Suprapubic skin (tissue), 4 donors: ENCODE measurements at regions not wholly inside any gene's neighbourhood (a gene's known extent, or its start where the extent isn't known, plus 50 kb on each side); places are given as distances from the start of the nearest gene placed in this dataset.

Experiments used
- DNase-seq, 2 donors: peaks; one replicate each; pipeline ENCODE4 v3.0.0-alpha.2; 2019; ENCODE audit warnings: low spot score in 2 of 2
- H3K27ac ChIP-seq: fragments of 200-600 bp; sonication (generic); one replicate; pipeline ENCODE4 v1.5.1; 2019
- H3K27me3 ChIP-seq: fragments of 200-600 bp; sonication (generic); one replicate; pipeline ENCODE4 v1.5.1; 2019
- H3K36me3 ChIP-seq: fragments of 200-600 bp; sonication (generic); one replicate; pipeline ENCODE4 v1.5.1; 2019
- H3K4me1 ChIP-seq: fragments of 200-600 bp; sonication (generic); one replicate; pipeline ENCODE4 v1.5.1; 2019
- H3K4me3 ChIP-seq: fragments of 200-600 bp; sonication (generic); one replicate; pipeline ENCODE4 v1.5.1; 2019; ENCODE audit warnings: mild to moderate bottlenecking
- H3K9me3 ChIP-seq: fragments of 200-600 bp; sonication (generic); one replicate; pipeline ENCODE4 v1.5.1; 2019
- CTCF ChIP-seq, 2 donors: fragments of 200-600 bp in 1 of 2; fragments of 450-650 bp in 1 of 2; sonication (generic) in 1 of 2; IDR thresholded peaks; one replicate each; pipeline ENCODE4 v1.5.1; 2016 to 2019; ENCODE audit warnings: antibody characterized with exemption in 2 of 2, mild to moderate bottlenecking in 1 of 2, moderate library complexity in 1 of 2
- EP300 ChIP-seq: sonication (generic); formaldehyde crosslinking; IDR thresholded peaks from one replicate; pipeline ENCODE4 v1.6.1; 2017; ENCODE audit warnings: antibody characterized with exemption
- POLR2A ChIP-seq, 2 donors: fragments of 450-650 bp; IDR thresholded peaks; one replicate each; pipeline ENCODE4 v1.6.1; 2017; ENCODE audit warnings: antibody characterized with exemption in 2 of 2, mild to moderate bottlenecking in 2 of 2, moderate library complexity in 2 of 2
- POLR2AphosphoS5 ChIP-seq, 3 donors: sonication (generic); formaldehyde crosslinking; IDR thresholded peaks; one replicate each; pipeline ENCODE4 v1.6.1; 2017; ENCODE audit warnings: antibody characterized with exemption in 3 of 3
- WGBS: methylation state at CpG from one replicate; pipeline ENCODE4 v1.1.5; 2018; 5-methylcytosine and 5-hydroxymethylcytosine counted together

GRCh38 chrX:129071390-129071789, 451.9 kb downstream of the SMARCA1 start:
- Histone ChIP-seq H3K4me1 (no peaks in the 10 kb centered on the region), H3K27me3 (no peaks in the 10 kb centered on the region), H3K36me3 (no peaks in the 10 kb centered on the region), H3K27ac (no peak overlapping the region), H3K9me3 (no peaks in the 10 kb centered on the region), H3K4me3 (no peak overlapping the region)
- no peak for TF ChIP-seq CTCF (IDR thresholded peaks at IDR 0.05)
- TF ChIP-seq POLR2A (IDR thresholded peaks at IDR 0.05), result no peak
- no peak for TF ChIP-seq EP300
- TF ChIP-seq POLR2AphosphoS5 (IDR thresholded peaks at IDR 0.05), result no peak
- WGBS, result 10% methylated on average over 2 of the region's 2 CpGs
- no peak for DNase-seq

- DNase-seq, result no peak
- no peak for TF ChIP-seq POLR2AphosphoS5 (IDR thresholded peaks at IDR 0.05)
- H3K36me3 ChIP-seq, result no peaks in the 10 kb centered on the region
- no peak overlapping the region for H3K27ac ChIP-seq
- H3K4me3 ChIP-seq, result no peak overlapping the region
- H3K4me1 ChIP-seq, result no peaks in the 10 kb centered on the region
- WGBS, result 100% methylated on average over 1 of the region's 1 CpG
- no peaks in the 10 kb centered on the region for H3K27me3 ChIP-seq
- no peaks in the 10 kb centered on the region for H3K9me3 ChIP-seq
Measured at GRCh38 chrX:129065895-129066294, 457.4 kb downstream of the SMARCA1 start.

- no peaks in the 10 kb centered on the region for H3K36me3 ChIP-seq
- no peak overlapping the region for H3K4me3 ChIP-seq
- no peaks in the 10 kb centered on the region for H3K27me3 ChIP-seq
- TF ChIP-seq CTCF (IDR thresholded peaks at IDR 0.05), result no peak
- TF ChIP-seq POLR2A (IDR thresholded peaks at IDR 0.05), result no peak
- no peak for TF ChIP-seq EP300
- no peak for TF ChIP-seq POLR2AphosphoS5 (IDR thresholded peaks at IDR 0.05)
- no peak for DNase-seq
- H3K4me1 ChIP-seq, result no peaks in the 10 kb centered on the region
- 78% methylated on average over 1 of the region's 1 CpG for WGBS
- no peak overlapping the region for H3K27ac ChIP-seq
- H3K9me3 ChIP-seq, result no peaks in the 10 kb centered on the region
Measured at GRCh38 chrX:129058405-129058804, 464.9 kb downstream of the SMARCA1 start.

- Histone ChIP-seq H3K9me3 (no peaks in the 10 kb centered on the region), H3K4me1 (no peaks in the 10 kb centered on the region), H3K36me3 (no peaks in the 10 kb centered on the region), H3K27me3 (no peaks in the 10 kb centered on the region), H3K27ac (no peak overlapping the region), H3K4me3 (no peak overlapping the region)
- no peak for DNase-seq
- WGBS, result 93% methylated on average over 11 of the region's 11 CpGs
- TF ChIP-seq CTCF (IDR thresholded peaks at IDR 0.05) (no peak), POLR2AphosphoS5 (IDR thresholded peaks at IDR 0.05) (no peak), POLR2A (IDR thresholded peaks at IDR 0.05) (no peak), EP300 (no peak)
Measured at GRCh38 chrX:129043138-129043537, 480.2 kb downstream of the SMARCA1 start.

GRCh38 chrX:129041319-129041718, 482.0 kb downstream of the SMARCA1 start:
- no peak for TF ChIP-seq POLR2AphosphoS5 (IDR thresholded peaks at IDR 0.05)
- no peak for TF ChIP-seq CTCF (IDR thresholded peaks at IDR 0.05)
- no peak for TF ChIP-seq EP300
- no peak for TF ChIP-seq POLR2A (IDR thresholded peaks at IDR 0.05)
- Histone ChIP-seq H3K27me3 (no peaks in the 10 kb centered on the region), H3K36me3 (no peaks in the 10 kb centered on the region), H3K27ac (no peak overlapping the region), H3K9me3 (no peaks in the 10 kb centered on the region), H3K4me1 (no peaks in the 10 kb centered on the region), H3K4me3 (no peak overlapping the region)
- no peak for DNase-seq
- 87% methylated on average over 5 of the region's 5 CpGs for WGBS

- no peak for TF ChIP-seq POLR2A (IDR thresholded peaks at IDR 0.05)
- H3K4me1 ChIP-seq, result no peaks in the 10 kb centered on the region
- H3K9me3 ChIP-seq, result no peaks in the 10 kb centered on the region
- 74% methylated on average over 5 of the region's 5 CpGs for WGBS
- no peak overlapping the region for H3K27ac ChIP-seq
- no peaks in the 10 kb centered on the region for H3K36me3 ChIP-seq
- no peak for DNase-seq
- no peak overlapping the region for H3K4me3 ChIP-seq
- H3K27me3 ChIP-seq, result no peaks in the 10 kb centered on the region
Measured at GRCh38 chrX:129040124-129040523, 483.2 kb downstream of the SMARCA1 start.
